ENCODE measurements at regions not wholly inside any gene's neighbourhood (a gene's known extent, or its start where the extent isn't known, plus 50 kb on each side); places are given as distances from the start of the nearest gene placed in this dataset.

DNA sequence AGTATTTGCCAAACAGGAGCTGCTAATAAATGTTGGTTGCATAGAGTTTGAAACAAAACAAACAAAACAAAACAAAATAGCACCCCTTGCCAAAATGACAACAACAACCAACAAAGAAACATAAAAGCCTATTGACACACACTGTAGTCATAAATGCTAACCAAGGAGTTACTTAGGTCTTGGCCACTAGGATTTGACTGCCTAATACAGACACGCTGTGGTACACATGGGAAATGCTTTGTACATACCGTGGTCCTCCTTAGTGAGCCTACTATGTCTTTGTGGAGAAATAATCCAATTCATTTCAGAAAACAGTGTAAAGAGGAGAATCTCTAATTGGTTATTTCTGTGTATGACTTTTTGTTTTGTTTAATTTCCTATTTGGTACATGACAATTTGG lies 53.2 kb upstream of the MTPN start:
- DNase-seq (ENCODE audit: low spot score) = no peak
- TF ChIP-seq, protein P1, sequence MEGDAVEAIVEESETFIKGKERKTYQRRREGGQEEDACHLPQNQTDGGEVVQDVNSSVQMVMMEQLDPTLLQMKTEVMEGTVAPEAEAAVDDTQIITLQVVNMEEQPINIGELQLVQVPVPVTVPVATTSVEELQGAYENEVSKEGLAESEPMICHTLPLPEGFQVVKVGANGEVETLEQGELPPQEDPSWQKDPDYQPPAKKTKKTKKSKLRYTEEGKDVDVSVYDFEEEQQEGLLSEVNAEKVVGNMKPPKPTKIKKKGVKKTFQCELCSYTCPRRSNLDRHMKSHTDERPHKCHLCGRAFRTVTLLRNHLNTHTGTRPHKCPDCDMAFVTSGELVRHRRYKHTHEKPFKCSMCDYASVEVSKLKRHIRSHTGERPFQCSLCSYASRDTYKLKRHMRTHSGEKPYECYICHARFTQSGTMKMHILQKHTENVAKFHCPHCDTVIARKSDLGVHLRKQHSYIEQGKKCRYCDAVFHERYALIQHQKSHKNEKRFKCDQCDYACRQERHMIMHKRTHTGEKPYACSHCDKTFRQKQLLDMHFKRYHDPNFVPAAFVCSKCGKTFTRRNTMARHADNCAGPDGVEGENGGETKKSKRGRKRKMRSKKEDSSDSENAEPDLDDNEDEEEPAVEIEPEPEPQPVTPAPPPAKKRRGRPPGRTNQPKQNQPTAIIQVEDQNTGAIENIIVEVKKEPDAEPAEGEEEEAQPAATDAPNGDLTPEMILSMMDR (IDR thresholded peaks at IDR 0.05) = no peak
- TF ChIP-seq POLR2A (IDR thresholded peaks at IDR 0.05) (no peak), POLR2AphosphoS5 (IDR thresholded peaks at IDR 0.05) (no peak)
- H3K4me3 ChIP-seq = no peak overlapping the region
- H3K36me3 ChIP-seq = no peaks in the 10 kb centered on the region
- H3K27me3 ChIP-seq (replicated peaks; ENCODE audit: insufficient read depth) = no peaks in the 10 kb centered on the region
- no peak overlapping the region for H3K27ac ChIP-seq
- WGBS = 52% methylated on average over 2 of the region's 2 CpGs
- intact Hi-C loops (cut with DNase I) = no loop called here
- no peaks in the 10 kb centered on the region for H3K9me3 ChIP-seq
- H3K4me1 ChIP-seq (replicated peaks) = peaks cover 7% of the 10 kb centered on the region

- TF ChIP-seq POLR2A (IDR thresholded peaks at IDR 0.05) = no peak
- TF ChIP-seq, protein P1 (IDR thresholded peaks at IDR 0.05) = no peak
- no peak for TF ChIP-seq POLR2AphosphoS5 (IDR thresholded peaks at IDR 0.05)
- no peaks in the 10 kb centered on the region for H3K27me3 ChIP-seq (replicated peaks; ENCODE audit: insufficient read depth)
- WGBS = 93% methylated on average over 2 of the region's 2 CpGs
- no peak overlapping the region for H3K27ac ChIP-seq
- no peaks in the 10 kb centered on the region for H3K4me1 ChIP-seq (replicated peaks)
- H3K4me3 ChIP-seq = no peak overlapping the region
- intact Hi-C loops (cut with DNase I) = no loop called here
- H3K36me3 ChIP-seq = no peaks in the 10 kb centered on the region
- no peaks in the 10 kb centered on the region for H3K9me3 ChIP-seq
- no peak for DNase-seq (ENCODE audit: low spot score)
Observed at GRCh38 chr7:136027160-136027559, 50.0 kb upstream of the MTPN start.

Small RNA genes in the stretch of these regions (small RNA-seq; reads per million reads assigned to genes)
- 0 reads per million in 2 donors for gene RF00019

Measured in prostate gland (tissue), 2 donors.